ENCODE measurements at regions not wholly inside any gene's neighbourhood (a gene's known extent, or its start where the extent isn't known, plus 50 kb on each side); places are given as distances from the start of the nearest gene placed in this dataset.
"Not testable (repeated sequence)": the region's sequence is repeated elsewhere in the genome, so short reads cannot be mapped to it uniquely, and the experiment has no call there.

DNA sequence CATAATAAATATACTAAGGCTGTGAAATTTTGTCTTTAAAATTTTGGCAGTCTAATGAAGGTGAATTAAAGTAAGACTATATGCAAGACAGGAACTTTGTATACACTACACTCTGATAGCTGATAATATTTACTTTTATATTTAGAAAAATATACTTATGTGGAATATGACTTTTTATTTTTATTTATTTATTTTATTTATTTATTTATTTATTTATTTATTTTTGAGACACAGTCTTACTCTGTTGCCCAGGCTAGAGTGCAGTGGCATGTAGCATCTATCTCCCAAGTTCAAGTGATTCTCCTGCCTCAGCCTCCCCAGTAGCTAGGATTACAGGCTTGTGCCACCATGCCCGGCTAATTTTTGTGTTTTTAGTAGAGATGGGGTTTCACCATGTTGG is 742.4 kb downstream of the CD109 start:
- TF ChIP-seq ARNTL (CRISPR knock-in tag; IDR thresholded peaks at IDR 0.05; ENCODE audit: borderline replicate concordance, low read depth); ZC3H10 (CRISPR knock-in tag; IDR thresholded peaks at IDR 0.05); ZNF8 (CRISPR knock-in tag; IDR thresholded peaks at IDR 0.05); BACH2 (CRISPR knock-in tag; IDR thresholded peaks at IDR 0.05; ENCODE audit: borderline replicate concordance): not testable (repeated sequence)
- TF ChIP-seq, protein P1, sequence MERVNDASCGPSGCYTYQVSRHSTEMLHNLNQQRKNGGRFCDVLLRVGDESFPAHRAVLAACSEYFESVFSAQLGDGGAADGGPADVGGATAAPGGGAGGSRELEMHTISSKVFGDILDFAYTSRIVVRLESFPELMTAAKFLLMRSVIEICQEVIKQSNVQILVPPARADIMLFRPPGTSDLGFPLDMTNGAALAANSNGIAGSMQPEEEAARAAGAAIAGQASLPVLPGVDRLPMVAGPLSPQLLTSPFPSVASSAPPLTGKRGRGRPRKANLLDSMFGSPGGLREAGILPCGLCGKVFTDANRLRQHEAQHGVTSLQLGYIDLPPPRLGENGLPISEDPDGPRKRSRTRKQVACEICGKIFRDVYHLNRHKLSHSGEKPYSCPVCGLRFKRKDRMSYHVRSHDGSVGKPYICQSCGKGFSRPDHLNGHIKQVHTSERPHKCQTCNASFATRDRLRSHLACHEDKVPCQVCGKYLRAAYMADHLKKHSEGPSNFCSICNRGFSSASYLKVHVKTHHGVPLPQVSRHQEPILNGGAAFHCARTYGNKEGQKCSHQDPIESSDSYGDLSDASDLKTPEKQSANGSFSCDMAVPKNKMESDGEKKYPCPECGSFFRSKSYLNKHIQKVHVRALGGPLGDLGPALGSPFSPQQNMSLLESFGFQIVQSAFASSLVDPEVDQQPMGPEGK (CRISPR knock-in tag; IDR thresholded peaks at IDR 0.05; ENCODE audit: borderline replicate concordance): not testable (repeated sequence)

Measured in SK-N-SH treated with all-trans-retinoic acid at 6 μM for 48 hours (cell line).